ENCODE measurements at regions not wholly inside any gene's neighbourhood (a gene's known extent, or its start where the extent isn't known, plus 50 kb on each side); places are given as distances from the start of the nearest gene placed in this dataset.

GRCh38 chr7:124460555-124460954, 305.0 kb downstream of the GPR37 start (continued):
- TF ChIP-seq ATF6 (CRISPR knock-in tag; conservative IDR thresholded peaks at IDR 0.05) (no peak), ZNF614 (CRISPR knock-in tag; IDR thresholded peaks at IDR 0.05; ENCODE audit: borderline replicate concordance) (no peak), ZNF687 (CRISPR knock-in tag; IDR thresholded peaks at IDR 0.05) (no peak), ELF1 (CRISPR knock-in tag; IDR thresholded peaks at IDR 0.05) (no peak), TBX2 (CRISPR knock-in tag; IDR thresholded peaks at IDR 0.05; ENCODE audit: borderline replicate concordance) (0 out of 2 replicates have a peak, but pooled peaks have one; percentile 26), HMG20A (CRISPR knock-in tag; IDR thresholded peaks at IDR 0.05; ENCODE audit: borderline replicate concordance) (peak; percentile 44; the same call in 1 of the 2 replicates), ZNF512 (CRISPR knock-in tag; IDR thresholded peaks at IDR 0.05) (no peak), MED1 (CRISPR knock-in tag; IDR thresholded peaks at IDR 0.05) (no peak), NBN (conservative IDR thresholded peaks at IDR 0.05) (no peak), PHF21A (CRISPR knock-in tag; IDR thresholded peaks at IDR 0.05) (no peak), ZNF460 (CRISPR knock-in tag; IDR thresholded peaks at IDR 0.05; ENCODE audit: borderline replicate concordance) (no peak), KLF9 (CRISPR knock-in tag; IDR thresholded peaks at IDR 0.05; ENCODE audit: low read depth) (no peak), ZNF468 (CRISPR knock-in tag; IDR thresholded peaks at IDR 0.05) (no peak), ZNF101 (CRISPR knock-in tag; IDR thresholded peaks at IDR 0.05; ENCODE audit: borderline replicate concordance, low read depth) (no peak), SAP130 (CRISPR knock-in tag; IDR thresholded peaks at IDR 0.05; ENCODE audit: low read depth) (0 out of 2 replicates have a peak, but pooled peaks have one; percentile 15), CBX2 (IDR thresholded peaks at IDR 0.05; ENCODE audit: low read depth, low read length) (no peak), CBX2 (CRISPR knock-in tag; IDR thresholded peaks at IDR 0.05; ENCODE audit: low read depth) (no peak), ZNF766 (CRISPR knock-in tag; IDR thresholded peaks at IDR 0.05; ENCODE audit: borderline replicate concordance) (no peak), CREB1 (IDR thresholded peaks at IDR 0.05) (no peak), CREB1 (CRISPR knock-in tag; IDR thresholded peaks at IDR 0.05) (no peak), ZNF138 (CRISPR knock-in tag; IDR thresholded peaks at IDR 0.05; ENCODE audit: low read depth) (no peak), FOXM1 (CRISPR knock-in tag; IDR thresholded peaks at IDR 0.05) (no peak), ZNF329 (CRISPR knock-in tag; IDR thresholded peaks at IDR 0.05; ENCODE audit: low read depth) (no peak), NONO (IDR thresholded peaks at IDR 0.05) (no peak), NONO (CRISPR knock-in tag; conservative IDR thresholded peaks at IDR 0.05) (no peak), SP5 (CRISPR knock-in tag; IDR thresholded peaks at IDR 0.05; ENCODE audit: borderline replicate concordance, low read depth) (0 out of 2 replicates have a peak, but pooled peaks have one; percentile 18)
